HFF-Myc (cell line): ENCODE measurements at regions not wholly inside any gene's neighbourhood (a gene's known extent, or its start where the extent isn't known, plus 50 kb on each side); places are given as distances from the start of the nearest gene placed in this dataset.
"Not testable (repeated sequence)": the region's sequence is repeated elsewhere in the genome, so short reads cannot be mapped to it uniquely, and the experiment has no call there.

ENCODE experiments used
- DNase-seq: peaks from one replicate; pipeline ENCODE4 v3.0.0-alpha.2; 2011; ENCODE audit warnings: low read depth; ENCODE audit errors: extremely low read depth
- H3K4me3 ChIP-seq: replicated peaks from 2 replicates; pipeline ENCODE4 v1.5.1; 2011; ENCODE audit warnings: low read depth, mild to moderate bottlenecking, control low read depth, low read length
- CTCF ChIP-seq: IDR thresholded peaks from 2 replicates; pipeline ENCODE4 v1.5.1; 2012; ENCODE audit warnings: mild to moderate bottlenecking, low read depth, low read length, control low read depth; ENCODE audit errors: missing control alignments

GRCh38 chr4:57945298-57945697, 835.1 kb upstream of the IGFBP7 start:
- no peak overlapping the region for H3K4me3 ChIP-seq
- DNase-seq: no peak
- no peak for TF ChIP-seq CTCF

- no peak for TF ChIP-seq CTCF
- no peak for DNase-seq
- H3K4me3 ChIP-seq: no peak overlapping the region
These were observed 833.5 kb upstream of the IGFBP7 start for GRCh38 chr4:57943682-57944081.

GRCh38 chr4:57937326-57937725, 827.1 kb upstream of the IGFBP7 start:
- DNase-seq, H3K4me3 ChIP-seq: not testable (repeated sequence)

GRCh38 chr4:57926311-57926710, 816.1 kb upstream of the IGFBP7 start:
- no peak overlapping the region for H3K4me3 ChIP-seq
- TF ChIP-seq CTCF: no peak
- no peak for DNase-seq

GRCh38 chr4:57924951-57925350, 814.8 kb upstream of the IGFBP7 start:
- no peak for TF ChIP-seq CTCF
- DNase-seq: no peak
- no peak overlapping the region for H3K4me3 ChIP-seq

- no peak overlapping the region for H3K4me3 ChIP-seq
- no peak for TF ChIP-seq CTCF
- DNase-seq: no peak
These were observed 806.3 kb upstream of the IGFBP7 start for GRCh38 chr4:57916479-57916878.

DNA sequence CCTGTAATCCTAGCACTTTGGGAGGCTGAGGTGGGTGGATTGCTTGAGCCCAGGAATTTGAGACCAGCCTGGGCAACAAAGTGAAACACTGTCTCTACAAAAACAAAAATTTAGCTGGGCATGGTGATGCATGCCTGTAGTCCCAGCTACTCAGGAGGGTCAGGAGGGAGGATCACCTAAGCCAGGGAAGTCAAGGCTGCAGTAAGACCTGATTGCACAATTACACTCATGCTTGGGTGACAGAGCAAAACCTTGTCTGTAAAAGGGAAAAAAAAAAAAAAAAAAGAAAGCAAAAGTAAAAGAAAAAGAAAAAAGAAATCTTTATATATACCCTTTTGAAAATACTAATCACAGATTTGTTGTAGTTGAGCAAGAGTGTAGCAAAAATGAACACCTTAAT, 801.0 kb upstream of the IGFBP7 start:
- DNase-seq: no peak
- TF ChIP-seq CTCF: no peak
- no peak overlapping the region for H3K4me3 ChIP-seq

DNA sequence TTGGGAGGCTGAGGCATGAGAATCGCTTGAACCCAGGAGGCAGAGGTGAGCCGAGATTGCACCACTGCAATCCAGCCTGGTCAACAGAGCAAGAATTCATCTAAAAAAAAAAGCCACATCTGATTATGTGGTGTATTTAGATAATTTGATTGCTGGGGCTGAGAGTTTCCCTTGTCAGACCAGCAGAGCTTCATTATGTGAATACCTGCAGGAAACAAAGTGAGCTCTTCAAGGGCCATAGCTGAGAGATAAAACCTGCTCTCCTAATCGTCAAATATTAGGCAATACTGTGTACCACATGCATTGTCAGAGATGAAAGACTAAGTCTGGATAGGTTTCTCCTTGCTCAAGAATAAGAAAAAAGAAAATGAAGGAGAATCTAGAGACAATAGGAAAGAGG, 800.0 kb upstream of the IGFBP7 start:
- no peak overlapping the region for H3K4me3 ChIP-seq
- no peak for TF ChIP-seq CTCF
- DNase-seq: no peak
